Glutamatergic neuron (in vitro differentiated cells): ENCODE measurements at regions not wholly inside any gene's neighbourhood (a gene's known extent, or its start where the extent isn't known, plus 50 kb on each side); places are given as distances from the start of the nearest gene placed in this dataset.

Experiments used
- DNase-seq: peaks from one replicate; pipeline ENCODE4 v3.0.0; 2022
- H3K27ac Mint-ChIP-seq: one replicate; pipeline ENCODE4 v1.8.0; 2020; ENCODE audit warnings: mild to moderate bottlenecking, mixed read lengths, inconsistent platforms; ENCODE audit not compliant: unreplicated experiment
- H3K27me3 Mint-ChIP-seq: one replicate; pipeline ENCODE4 v1.8.0; 2020; ENCODE audit warnings: mild to moderate bottlenecking, moderate library complexity, mixed read lengths, inconsistent platforms; ENCODE audit not compliant: unreplicated experiment
- H3K36me3 Mint-ChIP-seq: one replicate; pipeline ENCODE4 v1.8.0; 2020; ENCODE audit warnings: mild to moderate bottlenecking, mixed read lengths, inconsistent platforms; ENCODE audit not compliant: unreplicated experiment
- H3K4me1 Mint-ChIP-seq: one replicate; pipeline ENCODE4 v1.8.0; 2020; ENCODE audit warnings: mild to moderate bottlenecking, low read depth, mixed read lengths, inconsistent platforms; ENCODE audit not compliant: unreplicated experiment
- H3K4me3 Mint-ChIP-seq: one replicate; pipeline ENCODE4 v1.8.0; 2020; ENCODE audit warnings: mild to moderate bottlenecking, mixed read lengths, inconsistent platforms; ENCODE audit not compliant: unreplicated experiment
- H3K9me3 Mint-ChIP-seq: one replicate; pipeline ENCODE4 v1.8.0; 2020; ENCODE audit warnings: mild to moderate bottlenecking, moderate library complexity, mixed read lengths, inconsistent platforms; ENCODE audit not compliant: unreplicated experiment
- TF ChIP-seq, protein P1 (sequence below): fragments of 200-600 bp; sonication (generic); IDR thresholded peaks from one replicate; pipeline ENCODE4 v1.5.0; 2021; ENCODE audit not compliant: partially characterized antibody, unreplicated experiment

DNA sequence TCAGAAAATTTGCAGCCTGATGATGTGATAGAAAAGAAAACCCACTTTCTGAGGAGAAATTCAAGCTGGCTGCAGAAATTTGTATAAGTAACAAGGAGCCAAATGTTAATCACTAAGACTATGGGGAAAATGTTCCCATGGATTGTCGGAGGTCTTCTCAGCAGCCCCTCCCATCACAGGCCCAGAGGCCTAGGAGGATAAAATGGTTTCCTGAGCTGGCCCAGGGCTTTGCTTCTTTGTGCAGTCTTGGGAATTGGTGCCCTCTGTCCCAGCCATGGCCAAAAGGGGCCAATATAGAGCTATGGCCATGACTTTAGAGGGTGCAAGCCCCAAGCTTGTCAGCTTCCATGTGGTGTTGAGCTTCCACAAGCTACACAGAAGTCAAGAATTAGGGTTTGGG is 335.9 kb downstream of the ATP23 start:
- Mint-ChIP-seq H3K4me1 (no peaks in the 10 kb centered on the region), H3K9me3 (peaks cover 5% of the 10 kb centered on the region), H3K27me3 (no peaks in the 10 kb centered on the region), H3K27ac (no peak overlapping the region), H3K4me3 (no peak overlapping the region), H3K36me3 (peaks cover 7% of the 10 kb centered on the region)
- DNase-seq, result no peak
- TF ChIP-seq, protein P1, sequence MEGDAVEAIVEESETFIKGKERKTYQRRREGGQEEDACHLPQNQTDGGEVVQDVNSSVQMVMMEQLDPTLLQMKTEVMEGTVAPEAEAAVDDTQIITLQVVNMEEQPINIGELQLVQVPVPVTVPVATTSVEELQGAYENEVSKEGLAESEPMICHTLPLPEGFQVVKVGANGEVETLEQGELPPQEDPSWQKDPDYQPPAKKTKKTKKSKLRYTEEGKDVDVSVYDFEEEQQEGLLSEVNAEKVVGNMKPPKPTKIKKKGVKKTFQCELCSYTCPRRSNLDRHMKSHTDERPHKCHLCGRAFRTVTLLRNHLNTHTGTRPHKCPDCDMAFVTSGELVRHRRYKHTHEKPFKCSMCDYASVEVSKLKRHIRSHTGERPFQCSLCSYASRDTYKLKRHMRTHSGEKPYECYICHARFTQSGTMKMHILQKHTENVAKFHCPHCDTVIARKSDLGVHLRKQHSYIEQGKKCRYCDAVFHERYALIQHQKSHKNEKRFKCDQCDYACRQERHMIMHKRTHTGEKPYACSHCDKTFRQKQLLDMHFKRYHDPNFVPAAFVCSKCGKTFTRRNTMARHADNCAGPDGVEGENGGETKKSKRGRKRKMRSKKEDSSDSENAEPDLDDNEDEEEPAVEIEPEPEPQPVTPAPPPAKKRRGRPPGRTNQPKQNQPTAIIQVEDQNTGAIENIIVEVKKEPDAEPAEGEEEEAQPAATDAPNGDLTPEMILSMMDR, result no peak

DNA sequence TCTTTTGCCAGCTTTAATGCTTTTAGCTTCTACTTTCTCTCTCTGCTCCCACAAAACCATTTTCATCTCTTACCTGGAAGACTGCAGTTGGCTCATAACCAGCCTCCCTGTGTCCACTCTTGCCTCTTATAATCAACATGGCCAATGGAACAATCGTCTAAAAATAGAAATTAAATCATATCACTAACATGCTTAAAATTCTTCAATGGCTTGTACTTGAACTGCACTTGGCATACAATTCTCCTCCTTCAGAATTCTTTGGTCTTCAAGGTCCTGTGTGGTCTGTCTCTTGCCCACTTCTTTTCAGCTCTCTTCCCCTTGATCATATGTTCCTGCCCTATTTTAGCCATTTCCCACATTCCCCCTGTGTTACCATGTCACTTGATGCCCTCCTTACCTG is 342.2 kb downstream of the ATP23 start:
- TF ChIP-seq, protein P1, result no peak
- H3K27ac Mint-ChIP-seq, result no peak overlapping the region
- H3K36me3 Mint-ChIP-seq, result peaks cover 10% of the 10 kb centered on the region
- H3K4me1 Mint-ChIP-seq, result peaks cover 8% of the 10 kb centered on the region
- peaks cover under 1% of the 10 kb centered on the region for H3K9me3 Mint-ChIP-seq
- peaks cover 8% of the 10 kb centered on the region for H3K27me3 Mint-ChIP-seq
- no peak for DNase-seq
- no peak overlapping the region for H3K4me3 Mint-ChIP-seq

DNA sequence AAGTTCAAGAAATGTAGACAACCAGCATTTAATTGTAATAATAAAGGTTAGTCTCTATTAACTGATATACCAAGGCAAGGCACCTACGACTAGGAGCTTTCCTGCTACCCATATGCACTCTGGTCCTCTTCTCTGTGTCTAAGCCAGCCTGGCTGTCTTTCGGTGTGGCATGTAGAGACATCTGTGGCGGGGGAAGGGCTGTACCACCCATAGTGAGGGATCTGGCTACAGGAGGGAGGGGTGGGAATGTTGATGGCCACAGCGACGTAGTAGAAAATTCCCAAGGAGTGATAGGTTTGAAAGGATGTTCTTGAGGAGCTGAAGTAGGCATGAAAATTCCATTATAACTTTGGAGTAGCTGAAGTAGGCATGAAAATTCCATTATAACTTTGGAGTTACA is 344.2 kb downstream of the ATP23 start:
- H3K9me3 Mint-ChIP-seq, result no peaks in the 10 kb centered on the region
- H3K4me1 Mint-ChIP-seq, result peaks cover 8% of the 10 kb centered on the region
- no peak overlapping the region for H3K4me3 Mint-ChIP-seq
- TF ChIP-seq, protein P1, result no peak
- H3K27me3 Mint-ChIP-seq, result peaks cover 8% of the 10 kb centered on the region
- H3K27ac Mint-ChIP-seq, result peak overlapping the region; percentile 28
- peak; percentile 36 for DNase-seq
- H3K36me3 Mint-ChIP-seq, result peaks cover 10% of the 10 kb centered on the region

DNA sequence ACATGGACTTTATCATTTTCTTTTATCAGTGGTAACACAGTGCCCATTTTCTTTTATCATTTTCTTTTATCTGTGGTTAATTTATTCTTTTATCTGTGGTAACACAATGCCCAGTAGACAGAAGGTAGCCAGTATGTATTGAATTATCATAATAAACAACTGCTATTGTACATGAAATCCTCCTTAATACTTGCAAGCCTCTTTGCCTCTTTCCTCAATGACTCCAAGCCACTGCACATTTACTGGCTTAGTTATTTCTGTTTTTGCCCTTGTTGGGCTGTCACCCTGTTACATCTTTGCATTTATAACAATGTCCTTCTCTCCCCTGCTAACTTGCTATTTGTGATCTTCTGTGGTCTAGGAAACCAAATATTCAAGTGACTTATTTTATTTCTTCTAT is 345.0 kb downstream of the ATP23 start:
- peaks cover 8% of the 10 kb centered on the region for H3K4me1 Mint-ChIP-seq
- DNase-seq, result no peak
- H3K27me3 Mint-ChIP-seq, result peaks cover 8% of the 10 kb centered on the region
- H3K9me3 Mint-ChIP-seq, result no peaks in the 10 kb centered on the region
- H3K36me3 Mint-ChIP-seq, result peaks cover 10% of the 10 kb centered on the region
- TF ChIP-seq, protein P1, result no peak
- H3K4me3 Mint-ChIP-seq, result no peak overlapping the region
- no peak overlapping the region for H3K27ac Mint-ChIP-seq

DNA sequence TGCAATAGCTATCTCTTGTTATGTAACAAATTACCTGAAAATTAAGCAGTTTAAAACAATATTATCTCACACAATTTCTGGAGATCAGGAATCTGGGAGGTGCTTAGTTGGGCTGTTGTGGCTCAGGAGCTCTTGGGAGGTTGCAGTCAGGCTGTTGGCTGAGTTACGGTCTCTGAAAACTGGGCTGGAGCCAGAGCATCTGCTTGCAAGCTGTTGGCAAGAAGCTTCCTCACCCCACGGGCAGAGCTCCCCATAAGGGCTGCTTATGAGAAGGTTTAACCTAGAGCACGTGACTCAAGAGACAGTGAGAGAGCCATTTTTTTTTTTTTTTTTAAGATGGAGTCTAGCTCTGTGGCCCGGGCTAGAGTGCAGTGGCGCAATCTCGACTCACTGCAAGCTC is 346.8 kb downstream of the ATP23 start:
- H3K9me3 Mint-ChIP-seq, result no peaks in the 10 kb centered on the region
- no peak overlapping the region for H3K4me3 Mint-ChIP-seq
- H3K4me1 Mint-ChIP-seq, result peaks cover 8% of the 10 kb centered on the region
- H3K27ac Mint-ChIP-seq, result no peak overlapping the region
- TF ChIP-seq, protein P1, result no peak
- H3K36me3 Mint-ChIP-seq, result peaks cover 5% of the 10 kb centered on the region
- no peak for DNase-seq
- H3K27me3 Mint-ChIP-seq, result peaks cover 6% of the 10 kb centered on the region
